T-cell (primary cell): ENCODE measurements at regions not wholly inside any gene's neighbourhood (a gene's known extent, or its start where the extent isn't known, plus 50 kb on each side); places are given as distances from the start of the nearest gene placed in this dataset.

Experiments
- ATAC-seq, 4 experiments: fragments of 200-7000 bp in 3 of 4; fragments of 150-1000 bp in 1 of 4; cut with Tn5 transposase; replicated peaks in 1 of 4; 1 replicate in 3 of 4; 2 replicates in 1 of 4; pipeline ENCODE4 v1.10.0; 2021; ENCODE audit warnings: moderate library complexity in 3 of 4, mild to moderate bottlenecking in 2 of 4, moderate number of reproducible peaks in 1 of 4
- CTCF ChIA-PET, 2 donors: fragments of 300-600 bp; sonication (Branson Sonifier 250); formaldehyde crosslinking; loops; one replicate each; lab custom pipeline; 2022; ENCODE audit warnings: antibody characterized with exemption in 2 of 2; lab: Charles Lee
- POLR2A ChIA-PET, 2 donors: fragments of 300-600 bp; sonication (Branson Sonifier 250); formaldehyde crosslinking; loops; one replicate each; lab custom pipeline; 2022; ENCODE audit warnings: antibody characterized with exemption in 2 of 2; lab: Charles Lee
- DNase-seq, 35 experiments: peaks; one replicate each; pipeline versions ENCODE4 v3.0.0 to v3.0.0-alpha.2; 2013 to 2023
- H3K27ac ChIP-seq: one replicate; pipeline ENCODE4 v1.5.1; 2013; ENCODE audit warnings: low read length
- H3K27me3 ChIP-seq, 2 experiments: replicated peaks in 1 of 2; 1 replicate in 1 of 2; 2 replicates in 1 of 2; pipeline versions ENCODE4 v1.6.1 to v1.7.0; 2013; ENCODE audit warnings: low read length in 1 of 2, mixed read lengths in 1 of 2; ENCODE audit not compliant: control insufficient read depth in 2 of 2, insufficient read depth in 2 of 2; ENCODE audit errors: extremely low read depth in 1 of 2
- H3K36me3 ChIP-seq, 2 donors: 1 replicate in 1 of 2; 2 replicates in 1 of 2; pipeline versions ENCODE4 v1.6.1 to v1.7.0; 2013; ENCODE audit warnings: low read length in 1 of 2; ENCODE audit not compliant: control insufficient read depth in 2 of 2, insufficient read depth in 1 of 2; ENCODE audit errors: extremely low read depth in 1 of 2
- H3K4me1 ChIP-seq, 2 experiments: 1 replicate in 1 of 2; 2 replicates in 1 of 2; pipeline versions ENCODE4 v1.6.1 to v1.7.0; 2013; ENCODE audit warnings: low read length in 2 of 2, mixed read lengths in 1 of 2; ENCODE audit not compliant: insufficient read depth in 2 of 2, control insufficient read depth in 1 of 2; ENCODE audit errors: extremely low read depth in 1 of 2
- H3K4me3 ChIP-seq, 2 donors: 1 replicate in 1 of 2; 2 replicates in 1 of 2; pipeline versions ENCODE4 v1.5.1 to v1.7.0; 2013; ENCODE audit warnings: mild to moderate bottlenecking in 2 of 2, low read length in 1 of 2, moderate library complexity in 1 of 2; ENCODE audit not compliant: control insufficient read depth in 1 of 2; ENCODE audit errors: extremely low read depth in 1 of 2
- H3K9me3 ChIP-seq: 2 replicates; pipeline ENCODE4 v1.7.0; 2013
- H3K27ac Mint-ChIP-seq, 2 donors: one replicate each; pipeline ENCODE4 v1.8.0; 2020 to 2021; ENCODE audit warnings: mild to moderate bottlenecking in 2 of 2, mixed read lengths in 2 of 2
- H3K27me3 Mint-ChIP-seq, 2 donors: one replicate each; pipeline ENCODE4 v1.8.0; 2021 to 2022; ENCODE audit warnings: mixed read lengths in 2 of 2
- H3K36me3 Mint-ChIP-seq: one replicate; pipeline ENCODE4 v1.8.0; 2021; ENCODE audit warnings: mixed read lengths
- H3K4me1 Mint-ChIP-seq, 3 donors: one replicate each; pipeline ENCODE4 v1.8.0; 2020 to 2022; ENCODE audit warnings: mixed read lengths in 3 of 3, mild to moderate bottlenecking in 1 of 3
- H3K4me3 Mint-ChIP-seq, 3 donors: one replicate each; pipeline ENCODE4 v1.8.0; 2020 to 2022; ENCODE audit warnings: mild to moderate bottlenecking in 3 of 3, mixed read lengths in 3 of 3, moderate library complexity in 3 of 3
- H3K9me3 Mint-ChIP-seq, 3 donors: one replicate each; pipeline ENCODE4 v1.8.0; 2020 to 2022; ENCODE audit warnings: mixed read lengths in 3 of 3
- WGBS: methylation state at CpG from one replicate; pipeline ENCODE4 v1.1.5; 2013; ENCODE audit warnings: missing lambda C conversion rate; ENCODE audit not compliant: insufficient coverage; 5-methylcytosine and 5-hydroxymethylcytosine counted together

- Histone ChIP-seq H3K27ac (no peak overlapping the region), H3K27me3 (no peaks in the 10 kb centered on the region), H3K9me3 (no peaks in the 10 kb centered on the region), H3K36me3 (no peaks in the 10 kb centered on the region), H3K4me3 (no peak overlapping the region), H3K4me1 (no peaks in the 10 kb centered on the region)
- Mint-ChIP-seq H3K27me3 (peaks cover 0 to 5% of the 10 kb centered on the region in 2 donors), H3K9me3 (peaks cover 0 to 8% (median 0%) of the 10 kb centered on the region in 3 donors), H3K4me3 (no peak overlapping the region), H3K27ac (no peak overlapping the region), H3K4me1 (no peaks in the 10 kb centered on the region), H3K36me3 (no peaks in the 10 kb centered on the region)
- DNase-seq (no peak), ATAC-seq (no peak)
- WGBS: no CpG with 5 or more reads among the region's 2 CpGs
- ChIA-PET CTCF (no interaction called here), POLR2A (no interaction called here)
These were observed 902.5 kb downstream of the FAM133A start for GRCh38 chrX:94576367-94577004.

DNA sequence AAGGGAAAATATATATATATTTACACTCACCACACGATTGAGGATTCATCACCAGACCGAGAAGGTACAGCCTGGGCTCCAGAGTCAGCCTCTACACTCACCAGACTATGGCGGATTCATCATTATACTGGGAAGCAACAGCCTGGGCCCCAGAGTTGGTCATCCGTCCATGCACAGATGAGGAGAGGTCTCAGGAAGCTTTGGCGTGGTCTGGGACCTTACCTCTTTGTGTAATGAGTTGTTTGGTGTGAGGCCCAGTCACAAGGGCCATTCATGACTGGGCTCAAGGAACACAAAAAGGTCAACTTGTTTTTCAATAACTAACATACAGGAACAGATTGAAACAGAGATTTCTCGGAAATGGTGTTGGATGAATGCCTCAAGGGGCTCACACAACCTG is 926.1 kb downstream of the FAM133A start:
- ATAC-seq (no peak), DNase-seq (no peak)
- H3K9me3 Mint-ChIP-seq: no peaks in the 10 kb centered on the region
- Histone ChIP-seq H3K27ac (no peak overlapping the region), H3K9me3 (no peaks in the 10 kb centered on the region), H3K27me3 (no peaks in the 10 kb centered on the region), H3K4me1 (no peaks in the 10 kb centered on the region), H3K4me3 (no peak overlapping the region), H3K36me3 (no peaks in the 10 kb centered on the region)
- no CpG with 5 or more reads among the region's 6 CpGs for WGBS
- no peak overlapping the region for H3K27ac Mint-ChIP-seq
- H3K4me1 Mint-ChIP-seq: no peaks in the 10 kb centered on the region
- H3K27me3 Mint-ChIP-seq: no peaks in the 10 kb centered on the region
- no peaks in the 10 kb centered on the region for H3K36me3 Mint-ChIP-seq
- POLR2A ChIA-PET: no interaction called here
- no peak overlapping the region for H3K4me3 Mint-ChIP-seq
- CTCF ChIA-PET: no interaction called here

GRCh38 chrX:94612140-94612539 is 938.1 kb downstream of the FAM133A start:
- H3K27ac Mint-ChIP-seq: no peak overlapping the region
- no peak overlapping the region for H3K4me3 ChIP-seq
- ChIA-PET POLR2A (no interaction called here), CTCF (no interaction called here)
- no peak overlapping the region for H3K27ac ChIP-seq
- H3K36me3 ChIP-seq: no peaks in the 10 kb centered on the region
- DNase-seq (no peak), ATAC-seq (no peak)
- no peaks in the 10 kb centered on the region for H3K4me1 Mint-ChIP-seq
- no peaks in the 10 kb centered on the region for H3K9me3 ChIP-seq
- peaks cover 0 to 9% (median 4%) of the 10 kb centered on the region in 3 donors for H3K9me3 Mint-ChIP-seq
- H3K4me3 Mint-ChIP-seq: no peak overlapping the region
- H3K4me1 ChIP-seq: no peaks in the 10 kb centered on the region
- peaks cover 0 to 4% of the 10 kb centered on the region in 2 donors for H3K27me3 Mint-ChIP-seq
- no peaks in the 10 kb centered on the region for H3K27me3 ChIP-seq
- no peaks in the 10 kb centered on the region for H3K36me3 Mint-ChIP-seq
- WGBS: no CpG with 5 or more reads among the region's 2 CpGs

DNA sequence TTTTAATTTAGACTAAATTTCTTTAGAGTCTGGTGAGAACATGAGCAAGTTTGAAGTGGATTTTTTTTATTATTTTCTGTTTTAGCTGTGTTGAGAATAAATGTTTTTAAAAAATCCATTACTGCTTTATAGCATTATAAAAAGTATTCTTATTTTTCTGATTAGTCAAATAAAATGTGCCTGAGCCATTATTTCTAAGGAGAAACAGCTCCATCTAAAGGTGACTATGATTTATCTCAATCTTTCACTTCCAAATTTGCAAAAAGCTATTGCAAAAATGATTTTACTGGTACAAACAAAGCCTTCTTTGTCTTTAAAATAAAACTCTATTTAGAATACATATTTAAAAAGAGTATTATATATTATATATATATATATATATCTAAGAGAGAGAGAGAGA is 959.2 kb downstream of the FAM133A start:
- ATAC-seq (no peak), DNase-seq (no peak)
- H3K27me3 Mint-ChIP-seq: peaks cover 0 to 3% of the 10 kb centered on the region in 2 donors
- POLR2A ChIA-PET: no interaction called here
- no peaks in the 10 kb centered on the region for H3K4me1 ChIP-seq
- H3K4me3 Mint-ChIP-seq: no peak overlapping the region
- H3K4me1 Mint-ChIP-seq: no peaks in the 10 kb centered on the region
- no peaks in the 10 kb centered on the region for H3K36me3 ChIP-seq
- H3K9me3 Mint-ChIP-seq: peaks cover 11 to 15% (median 11%) of the 10 kb centered on the region in 3 donors
- no peak overlapping the region for H3K27ac Mint-ChIP-seq
- no peaks in the 10 kb centered on the region for H3K27me3 ChIP-seq
- no peak overlapping the region for H3K4me3 ChIP-seq
- no peak overlapping the region for H3K27ac ChIP-seq
- H3K9me3 ChIP-seq: no peaks in the 10 kb centered on the region
- CTCF ChIA-PET: no interaction called here
- no peaks in the 10 kb centered on the region for H3K36me3 Mint-ChIP-seq

- H3K9me3 ChIP-seq: no peaks in the 10 kb centered on the region
- H3K27ac ChIP-seq: no peak overlapping the region
- Mint-ChIP-seq H3K9me3 (peaks cover 11 to 16% (median 15%) of the 10 kb centered on the region in 3 donors), H3K27me3 (peaks cover 0 to 6% of the 10 kb centered on the region in 2 donors), H3K4me3 (no peak overlapping the region), H3K4me1 (no peaks in the 10 kb centered on the region), H3K36me3 (no peaks in the 10 kb centered on the region), H3K27ac (no peak overlapping the region)
- ChIA-PET POLR2A (no interaction called here), CTCF (no interaction called here)
- H3K36me3 ChIP-seq: no peaks in the 10 kb centered on the region
- ATAC-seq (no peak), DNase-seq (no peak)
- no peaks in the 10 kb centered on the region for H3K4me1 ChIP-seq
- H3K4me3 ChIP-seq: no peak overlapping the region
- no peaks in the 10 kb centered on the region for H3K27me3 ChIP-seq
- 80% methylated on average over 1 of the region's 3 CpGs for WGBS
These were observed 961.0 kb downstream of the FAM133A start for GRCh38 chrX:94635003-94635402.

GRCh38 chrX:94645726-94646125 is 971.7 kb downstream of the FAM133A start:
- no peak for ATAC-seq
- Histone ChIP-seq H3K9me3 (no peaks in the 10 kb centered on the region), H3K4me3 (no peak overlapping the region), H3K27ac (no peak overlapping the region), H3K27me3 (no peaks in the 10 kb centered on the region), H3K4me1 (no peaks in the 10 kb centered on the region), H3K36me3 (no peaks in the 10 kb centered on the region)
- Mint-ChIP-seq H3K4me3 (no peak overlapping the region), H3K9me3 (peaks cover 2 to 6% (median 3%) of the 10 kb centered on the region in 3 donors), H3K36me3 (no peaks in the 10 kb centered on the region), H3K4me1 (no peaks in the 10 kb centered on the region), H3K27me3 (no peaks in the 10 kb centered on the region), H3K27ac (no peak overlapping the region)
- ChIA-PET CTCF (no interaction called here), POLR2A (no interaction called here)
- no CpG with 5 or more reads among the region's 2 CpGs for WGBS
- DNase-seq: no peak

DNA sequence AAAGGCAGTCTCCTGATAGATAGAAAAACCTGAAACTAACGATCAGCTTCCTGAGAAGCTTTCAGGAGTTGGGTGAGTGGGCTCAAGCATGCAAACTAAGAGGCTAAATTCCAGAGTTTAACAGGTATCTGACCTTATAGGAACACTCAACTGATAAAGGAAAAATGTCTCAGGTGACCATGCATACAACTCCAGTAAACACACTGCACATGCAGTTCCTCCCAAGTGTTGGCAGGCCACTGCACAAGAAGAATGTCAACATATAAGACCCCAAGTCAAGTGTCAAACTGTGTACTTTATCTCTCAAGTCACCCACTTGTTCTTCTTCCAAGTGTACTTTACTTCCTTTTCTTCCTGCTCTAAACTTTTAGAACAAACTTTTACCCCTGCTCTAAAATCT is 981.2 kb downstream of the FAM133A start:
- Mint-ChIP-seq H3K4me1 (no peaks in the 10 kb centered on the region), H3K27me3 (peaks cover 0 to 8% of the 10 kb centered on the region in 2 donors), H3K36me3 (no peaks in the 10 kb centered on the region), H3K27ac (no peak overlapping the region), H3K4me3 (no peak overlapping the region), H3K9me3 (peaks cover 0 to 5% (median 0%) of the 10 kb centered on the region in 3 donors)
- no peaks in the 10 kb centered on the region for H3K9me3 ChIP-seq
- H3K4me3 ChIP-seq: no peak overlapping the region
- no peak for ATAC-seq
- POLR2A ChIA-PET: no interaction called here
- no peaks in the 10 kb centered on the region for H3K4me1 ChIP-seq
- H3K27me3 ChIP-seq: no peaks in the 10 kb centered on the region
- no peak overlapping the region for H3K27ac ChIP-seq
- no CpG with 5 or more reads among the region's 1 CpG for WGBS
- H3K36me3 ChIP-seq: no peaks in the 10 kb centered on the region
- CTCF ChIA-PET: no interaction called here
- DNase-seq: no peak
